Suprapubic skin (tissue), 4 donors: ENCODE measurements at regions not wholly inside any gene's neighbourhood (a gene's known extent, or its start where the extent isn't known, plus 50 kb on each side); places are given as distances from the start of the nearest gene placed in this dataset.

Experiments used
- DNase-seq, 2 donors: peaks; one replicate each; pipeline ENCODE4 v3.0.0-alpha.2; 2019; ENCODE audit warnings: low spot score in 2 of 2
- H3K27ac ChIP-seq: fragments of 200-600 bp; sonication (generic); one replicate; pipeline ENCODE4 v1.5.1; 2019
- H3K27me3 ChIP-seq: fragments of 200-600 bp; sonication (generic); one replicate; pipeline ENCODE4 v1.5.1; 2019
- H3K36me3 ChIP-seq: fragments of 200-600 bp; sonication (generic); one replicate; pipeline ENCODE4 v1.5.1; 2019
- H3K4me1 ChIP-seq: fragments of 200-600 bp; sonication (generic); one replicate; pipeline ENCODE4 v1.5.1; 2019
- H3K4me3 ChIP-seq: fragments of 200-600 bp; sonication (generic); one replicate; pipeline ENCODE4 v1.5.1; 2019; ENCODE audit warnings: mild to moderate bottlenecking
- H3K9me3 ChIP-seq: fragments of 200-600 bp; sonication (generic); one replicate; pipeline ENCODE4 v1.5.1; 2019
- EP300 ChIP-seq: sonication (generic); formaldehyde crosslinking; IDR thresholded peaks from one replicate; pipeline ENCODE4 v1.6.1; 2017; ENCODE audit warnings: antibody characterized with exemption
- POLR2A ChIP-seq, 2 donors: fragments of 450-650 bp; IDR thresholded peaks; one replicate each; pipeline ENCODE4 v1.6.1; 2017; ENCODE audit warnings: antibody characterized with exemption in 2 of 2, mild to moderate bottlenecking in 2 of 2, moderate library complexity in 2 of 2
- POLR2AphosphoS5 ChIP-seq, 3 donors: sonication (generic); formaldehyde crosslinking; IDR thresholded peaks; one replicate each; pipeline ENCODE4 v1.6.1; 2017; ENCODE audit warnings: antibody characterized with exemption in 3 of 3
- WGBS: methylation state at CpG from one replicate; pipeline ENCODE4 v1.1.5; 2018; 5-methylcytosine and 5-hydroxymethylcytosine counted together
- TF ChIP-seq, protein P1 (sequence below), 2 donors: fragments of 200-600 bp in 1 of 2; fragments of 450-650 bp in 1 of 2; sonication (generic) in 1 of 2; IDR thresholded peaks; one replicate each; pipeline ENCODE4 v1.5.1; 2016 to 2019; ENCODE audit warnings: antibody characterized with exemption in 2 of 2, mild to moderate bottlenecking in 1 of 2, moderate library complexity in 1 of 2

DNA sequence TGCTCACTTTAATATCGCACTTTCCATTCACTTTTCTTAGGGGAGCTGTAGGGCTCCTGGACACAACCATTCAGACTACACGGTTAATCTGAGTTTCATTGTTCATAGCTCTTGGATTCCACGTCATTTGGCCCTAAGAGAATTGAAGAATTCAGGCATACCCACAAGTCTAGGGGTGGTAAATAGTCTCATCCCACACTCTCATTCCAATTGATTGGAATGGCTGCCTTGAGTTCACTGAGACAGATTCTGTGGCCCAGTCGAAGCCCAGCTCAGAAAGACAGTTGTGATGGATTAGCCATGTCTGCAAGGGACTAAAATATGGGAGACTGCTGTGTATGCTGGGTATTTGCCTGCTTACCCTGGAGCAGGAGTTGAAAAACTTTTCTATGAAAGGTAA lies 124.6 kb downstream of the TFCP2L1 start:
- Histone ChIP-seq H3K27me3 (no peaks in the 10 kb centered on the region), H3K4me1 (peaks cover 10% of the 10 kb centered on the region), H3K36me3 (no peaks in the 10 kb centered on the region), H3K9me3 (peaks cover 15% of the 10 kb centered on the region), H3K27ac (peak overlapping the region; percentile 45), H3K4me3 (no peak overlapping the region)
- no peak for DNase-seq
- TF ChIP-seq, protein P1, sequence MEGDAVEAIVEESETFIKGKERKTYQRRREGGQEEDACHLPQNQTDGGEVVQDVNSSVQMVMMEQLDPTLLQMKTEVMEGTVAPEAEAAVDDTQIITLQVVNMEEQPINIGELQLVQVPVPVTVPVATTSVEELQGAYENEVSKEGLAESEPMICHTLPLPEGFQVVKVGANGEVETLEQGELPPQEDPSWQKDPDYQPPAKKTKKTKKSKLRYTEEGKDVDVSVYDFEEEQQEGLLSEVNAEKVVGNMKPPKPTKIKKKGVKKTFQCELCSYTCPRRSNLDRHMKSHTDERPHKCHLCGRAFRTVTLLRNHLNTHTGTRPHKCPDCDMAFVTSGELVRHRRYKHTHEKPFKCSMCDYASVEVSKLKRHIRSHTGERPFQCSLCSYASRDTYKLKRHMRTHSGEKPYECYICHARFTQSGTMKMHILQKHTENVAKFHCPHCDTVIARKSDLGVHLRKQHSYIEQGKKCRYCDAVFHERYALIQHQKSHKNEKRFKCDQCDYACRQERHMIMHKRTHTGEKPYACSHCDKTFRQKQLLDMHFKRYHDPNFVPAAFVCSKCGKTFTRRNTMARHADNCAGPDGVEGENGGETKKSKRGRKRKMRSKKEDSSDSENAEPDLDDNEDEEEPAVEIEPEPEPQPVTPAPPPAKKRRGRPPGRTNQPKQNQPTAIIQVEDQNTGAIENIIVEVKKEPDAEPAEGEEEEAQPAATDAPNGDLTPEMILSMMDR (IDR thresholded peaks at IDR 0.05), result no peak
- no peak for TF ChIP-seq EP300
- TF ChIP-seq POLR2AphosphoS5 (IDR thresholded peaks at IDR 0.05), result no peak
- TF ChIP-seq POLR2A (IDR thresholded peaks at IDR 0.05), result no peak
- 72% methylated on average over 4 of the region's 4 CpGs for WGBS

DNA sequence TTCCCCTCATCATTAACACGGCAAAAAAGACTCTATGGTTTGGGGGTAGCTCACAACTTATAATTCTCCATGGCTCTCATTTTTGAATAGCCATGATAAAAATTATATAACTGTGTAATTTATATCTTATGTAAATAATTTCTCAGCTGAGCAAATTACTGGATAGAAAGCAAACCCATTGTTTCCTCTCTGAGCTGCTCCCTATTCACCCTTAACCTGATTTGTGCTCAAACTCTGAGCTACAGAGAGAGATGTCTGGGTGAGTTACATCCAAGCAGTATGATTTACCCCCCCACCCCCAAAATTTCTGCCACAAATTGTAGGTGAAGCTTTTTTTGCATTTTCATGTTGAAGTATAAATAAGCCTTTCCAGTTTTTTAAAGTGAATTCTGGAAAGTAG lies 123.7 kb downstream of the TFCP2L1 start:
- no peaks in the 10 kb centered on the region for H3K36me3 ChIP-seq
- peaks cover 2% of the 10 kb centered on the region for H3K4me1 ChIP-seq
- TF ChIP-seq POLR2A (IDR thresholded peaks at IDR 0.05), result no peak
- TF ChIP-seq, protein P1 (IDR thresholded peaks at IDR 0.05), result no peak
- TF ChIP-seq POLR2AphosphoS5 (IDR thresholded peaks at IDR 0.05), result no peak
- no peak for TF ChIP-seq EP300
- peaks cover 15% of the 10 kb centered on the region for H3K9me3 ChIP-seq
- H3K27ac ChIP-seq, result no peak overlapping the region
- 93% methylated on average over 1 of the region's 1 CpG for WGBS
- H3K27me3 ChIP-seq, result no peaks in the 10 kb centered on the region
- DNase-seq, result no peak
- no peak overlapping the region for H3K4me3 ChIP-seq

DNA sequence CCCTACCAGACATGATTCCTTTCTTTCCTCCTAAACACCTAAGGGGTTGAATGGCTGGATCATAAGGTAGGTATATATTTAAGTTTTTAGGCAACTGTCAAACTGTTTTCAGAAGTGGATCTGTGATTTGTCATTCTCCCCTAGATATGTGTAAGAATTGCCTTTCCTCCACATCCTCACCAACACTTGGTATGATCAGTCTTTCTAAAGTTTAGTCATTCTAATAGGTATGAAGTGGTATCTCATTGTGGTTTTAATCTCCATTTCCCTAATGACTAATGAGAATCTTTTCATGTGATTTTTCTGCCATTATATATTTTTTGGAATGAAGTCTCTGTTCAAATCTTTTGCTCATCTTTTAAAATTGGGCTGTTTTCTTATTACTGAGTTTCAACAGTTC lies 122.1 kb downstream of the TFCP2L1 start:
- H3K27ac ChIP-seq, result no peak overlapping the region
- peaks cover 7% of the 10 kb centered on the region for H3K9me3 ChIP-seq
- TF ChIP-seq POLR2A (IDR thresholded peaks at IDR 0.05) (no peak), EP300 (no peak), POLR2AphosphoS5 (IDR thresholded peaks at IDR 0.05) (no peak)
- TF ChIP-seq, protein P1 (IDR thresholded peaks at IDR 0.05), result no peak
- no peak overlapping the region for H3K4me3 ChIP-seq
- no peak for DNase-seq
- H3K27me3 ChIP-seq, result no peaks in the 10 kb centered on the region
- H3K36me3 ChIP-seq, result no peaks in the 10 kb centered on the region
- no peaks in the 10 kb centered on the region for H3K4me1 ChIP-seq

DNA sequence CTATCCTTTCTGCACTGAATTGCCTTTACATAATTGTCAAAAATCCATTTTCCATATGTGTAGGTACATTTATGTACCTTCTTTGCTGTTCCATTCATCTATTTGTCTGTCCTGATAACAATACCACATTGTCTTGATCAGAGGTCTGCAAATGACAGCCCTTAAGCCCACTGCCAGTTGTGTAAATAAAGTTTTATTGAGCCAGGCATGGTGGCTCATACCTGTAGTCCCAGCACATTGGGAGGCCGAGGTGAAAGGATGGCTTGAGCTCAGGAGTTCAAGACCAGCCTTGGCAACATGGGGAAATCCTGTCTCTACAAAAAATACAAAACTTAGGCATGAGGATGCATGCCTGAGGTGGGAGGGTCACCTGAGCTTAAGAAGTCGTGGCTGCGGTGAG lies 121.0 kb downstream of the TFCP2L1 start:
- peaks cover 7% of the 10 kb centered on the region for H3K9me3 ChIP-seq
- no peaks in the 10 kb centered on the region for H3K4me1 ChIP-seq
- H3K36me3 ChIP-seq, result no peaks in the 10 kb centered on the region
- H3K27ac ChIP-seq, result no peak overlapping the region
- H3K4me3 ChIP-seq, result no peak overlapping the region
- 80% methylated on average over 3 of the region's 3 CpGs for WGBS
- TF ChIP-seq POLR2A (IDR thresholded peaks at IDR 0.05), result no peak
- TF ChIP-seq POLR2AphosphoS5 (IDR thresholded peaks at IDR 0.05), result no peak
- no peak for TF ChIP-seq EP300
- TF ChIP-seq, protein P1 (IDR thresholded peaks at IDR 0.05), result no peak
- no peak for DNase-seq
- no peaks in the 10 kb centered on the region for H3K27me3 ChIP-seq

DNA sequence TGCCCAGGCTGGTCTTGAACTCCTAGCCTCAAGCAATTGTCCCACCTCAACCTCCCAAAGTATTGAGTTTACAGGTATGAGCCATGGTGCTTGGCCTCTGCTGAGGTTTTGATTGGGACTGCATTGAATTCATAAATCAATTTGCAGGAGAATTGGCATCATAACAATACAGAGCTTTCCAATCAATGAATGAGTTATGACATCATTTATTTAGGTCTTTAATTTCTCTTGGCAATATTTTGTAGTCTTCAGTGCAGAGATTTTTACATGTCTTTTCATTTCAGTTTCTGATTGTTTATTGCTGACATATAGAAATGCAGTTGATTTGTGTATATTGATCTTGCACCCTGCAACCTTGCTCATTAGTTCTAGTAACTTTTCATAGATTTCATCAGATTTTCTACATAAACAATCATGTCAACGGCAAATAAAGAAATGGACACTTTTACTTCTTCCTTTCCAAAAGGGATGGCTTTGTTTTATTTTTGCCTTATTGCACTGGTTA lies 119.9 kb downstream of the TFCP2L1 start:
- no peak for DNase-seq
- WGBS, result 86% methylated on average over 1 of the region's 1 CpG
- TF ChIP-seq POLR2AphosphoS5 (IDR thresholded peaks at IDR 0.05) (no peak), POLR2A (IDR thresholded peaks at IDR 0.05) (no peak)

More for the DNA sequence above, 119.9 kb downstream of the TFCP2L1 start:
- Histone ChIP-seq H3K9me3 (peaks cover 7% of the 10 kb centered on the region), H3K27me3 (no peaks in the 10 kb centered on the region), H3K36me3 (no peaks in the 10 kb centered on the region), H3K4me3 (no peak overlapping the region), H3K4me1 (no peaks in the 10 kb centered on the region), H3K27ac (no peak overlapping the region)
